Astrocyte of the spinal cord (primary cell): ENCODE measurements at regions not wholly inside any gene's neighbourhood (a gene's known extent, or its start where the extent isn't known, plus 50 kb on each side); places are given as distances from the start of the nearest gene placed in this dataset.

ENCODE experiments used
- DNase-seq: peaks from one replicate; pipeline ENCODE4 v3.0.0; 2011; ENCODE audit warnings: low read depth, low spot score
- H3K4me3 ChIP-seq: 2 replicates; pipeline ENCODE4 v1.5.1; 2011; ENCODE audit warnings: low read depth, mild to moderate bottlenecking, low read length, moderate library complexity
- CTCF ChIP-seq: IDR thresholded peaks from 2 replicates; pipeline ENCODE4 v1.5.1; 2012; ENCODE audit warnings: low read depth, mild to moderate bottlenecking, low read length, inconsistent platforms
- in situ Hi-C: cut with HindIII; loops from 2 replicates; pipeline ENCODE4 v1.10.0; 2017; ENCODE audit warnings: low sequenced_read_pairs

GRCh38 chr7:118046086-118046485 is 137.9 kb upstream of the LSM8 start:
- in situ Hi-C loops = no loop called here
- no peak overlapping the region for H3K4me3 ChIP-seq
- TF ChIP-seq CTCF = no peak
- DNase-seq = no peak

- H3K4me3 ChIP-seq = no peak overlapping the region
- in situ Hi-C loops = no loop called here
- TF ChIP-seq CTCF = no peak
- no peak for DNase-seq
Measured at GRCh38 chr7:118046801-118047200, 137.2 kb upstream of the LSM8 start.

GRCh38 chr7:118052336-118052735 is 131.6 kb upstream of the LSM8 start:
- in situ Hi-C loops = no loop called here
- no peak for DNase-seq
- H3K4me3 ChIP-seq = no peak overlapping the region
- no peak for TF ChIP-seq CTCF

- DNase-seq = no peak
- H3K4me3 ChIP-seq = no peak overlapping the region
- TF ChIP-seq CTCF = no peak
- in situ Hi-C loops = no loop called here
Measured at GRCh38 chr7:118053353-118053752, 130.6 kb upstream of the LSM8 start.

GRCh38 chr7:118054529-118054928 is 129.4 kb upstream of the LSM8 start:
- in situ Hi-C loops = no loop called here
- no peak for TF ChIP-seq CTCF
- DNase-seq = no peak

GRCh38 chr7:118055647-118056046 is 128.3 kb upstream of the LSM8 start:
- no peak for DNase-seq
- in situ Hi-C loops = no loop called here
- no peak for TF ChIP-seq CTCF
- H3K4me3 ChIP-seq = no peak overlapping the region

More at GRCh38 chr7:118054529-118054928, 129.4 kb upstream of the LSM8 start:
- no peak overlapping the region for H3K4me3 ChIP-seq

- TF ChIP-seq CTCF = no peak
- DNase-seq = peak; percentile 16
- in situ Hi-C loops = no loop called here
- no peak overlapping the region for H3K4me3 ChIP-seq
Measured at GRCh38 chr7:118057404-118057803, 126.6 kb upstream of the LSM8 start.
